Vagina (tissue), 2 donors: ENCODE measurements at regions not wholly inside any gene's neighbourhood (a gene's known extent, or its start where the extent isn't known, plus 50 kb on each side); places are given as distances from the start of the nearest gene placed in this dataset.

Experiments
- DNase-seq, 2 donors: peaks; one replicate each; pipeline ENCODE4 v3.0.0-alpha.2; 2017; ENCODE audit errors: extremely low spot score in 2 of 2
- H3K27ac ChIP-seq: fragments of 200-600 bp; sonication (generic); one replicate; pipeline ENCODE4 v1.5.1; 2019
- H3K27me3 ChIP-seq: fragments of 200-600 bp; sonication (generic); one replicate; pipeline ENCODE4 v1.5.1; 2019
- H3K36me3 ChIP-seq, 2 donors: fragments of 200-600 bp; sonication (generic); one replicate each; pipeline ENCODE4 v1.5.1; 2017 to 2019
- H3K4me1 ChIP-seq: fragments of 200-600 bp; sonication (generic); one replicate; pipeline ENCODE4 v1.5.1; 2019
- H3K4me3 ChIP-seq, 2 donors: fragments of 200-600 bp; sonication (generic); 1 replicate in 1 of 2; 2 replicates in 1 of 2; pipeline ENCODE4 v1.5.1; 2016 to 2019
- H3K9me3 ChIP-seq: fragments of 200-600 bp; sonication (generic); one replicate; pipeline ENCODE4 v1.5.1; 2019
- CTCF ChIP-seq, 3 experiments: fragments of 450-650 bp in 2 of 3; fragments of 200-600 bp in 1 of 3; sonication (generic) in 1 of 3; IDR thresholded peaks; one replicate each; pipeline ENCODE4 v1.5.1; 2017 to 2019; ENCODE audit warnings: antibody characterized with exemption in 3 of 3, mild to moderate bottlenecking in 2 of 3, moderate library complexity in 2 of 3
- POLR2A ChIP-seq, 2 donors: fragments of 450-650 bp; IDR thresholded peaks; one replicate each; pipeline ENCODE4 v1.6.1; 2017; ENCODE audit warnings: antibody characterized with exemption in 2 of 2, mild to moderate bottlenecking in 2 of 2, moderate library complexity in 2 of 2
- POLR2AphosphoS5 ChIP-seq, 2 donors: sonication (generic); formaldehyde crosslinking; IDR thresholded peaks; one replicate each; pipeline ENCODE4 v1.9.0; 2017; ENCODE audit warnings: antibody characterized with exemption in 2 of 2, mild to moderate bottlenecking in 2 of 2, low read depth in 1 of 2; ENCODE audit not compliant: insufficient read depth in 1 of 2
- intact Hi-C: fragments of 100-400 bp; cut with DNase I; formaldehyde crosslinking; loops from one replicate; pipeline ENCODE4 v1.15.1; 2023

- H3K4me3 ChIP-seq, result no peak overlapping the region
- DNase-seq, result no peak
- H3K4me1 ChIP-seq, result no peaks in the 10 kb centered on the region
- no peak overlapping the region for H3K27ac ChIP-seq
- H3K27me3 ChIP-seq, result no peaks in the 10 kb centered on the region
- no peaks in the 10 kb centered on the region for H3K36me3 ChIP-seq
- no peaks in the 10 kb centered on the region for H3K9me3 ChIP-seq
- TF ChIP-seq POLR2A (IDR thresholded peaks at IDR 0.05), result no peak
- no peak for TF ChIP-seq POLR2AphosphoS5 (IDR thresholded peaks at IDR 0.05; ENCODE audit: insufficient read depth in 1 of 2, low read depth in 1 of 2)
- TF ChIP-seq CTCF (IDR thresholded peaks at IDR 0.05), result no peak
- intact Hi-C loops, result no loop called here
These were observed 176.6 kb downstream of the KTN1 start for GRCh38 chr14:55756557-55756956.

GRCh38 chr14:55758796-55759195 is 178.8 kb downstream of the KTN1 start:
- H3K4me1 ChIP-seq, result no peaks in the 10 kb centered on the region
- H3K27me3 ChIP-seq, result no peaks in the 10 kb centered on the region
- H3K4me3 ChIP-seq, result no peak overlapping the region
- no peak for TF ChIP-seq POLR2A (IDR thresholded peaks at IDR 0.05)
- no peak for TF ChIP-seq CTCF (IDR thresholded peaks at IDR 0.05)
- no peak for TF ChIP-seq POLR2AphosphoS5 (IDR thresholded peaks at IDR 0.05; ENCODE audit: insufficient read depth in 1 of 2, low read depth in 1 of 2)
- H3K27ac ChIP-seq, result no peak overlapping the region
- intact Hi-C loops, result no loop called here
- H3K9me3 ChIP-seq, result no peaks in the 10 kb centered on the region
- no peaks in the 10 kb centered on the region for H3K36me3 ChIP-seq
- DNase-seq, result no peak

GRCh38 chr14:55760789-55761566 is 181.0 kb downstream of the KTN1 start:
- Histone ChIP-seq H3K27ac (no peak overlapping the region), H3K4me1 (no peaks in the 10 kb centered on the region), H3K9me3 (no peaks in the 10 kb centered on the region), H3K36me3 (no peaks in the 10 kb centered on the region), H3K4me3 (no peak overlapping the region), H3K27me3 (no peaks in the 10 kb centered on the region)
- DNase-seq, result no peak
- intact Hi-C loops, result no loop called here
- TF ChIP-seq CTCF (IDR thresholded peaks at IDR 0.05), result no peak
- TF ChIP-seq POLR2AphosphoS5 (IDR thresholded peaks at IDR 0.05; ENCODE audit: insufficient read depth in 1 of 2, low read depth in 1 of 2), result no peak

- H3K27me3 ChIP-seq, result no peaks in the 10 kb centered on the region
- no peak overlapping the region for H3K27ac ChIP-seq
- intact Hi-C loops, result no loop called here
- no peaks in the 10 kb centered on the region for H3K9me3 ChIP-seq
- no peaks in the 10 kb centered on the region for H3K36me3 ChIP-seq
- DNase-seq, result peak in 1 of 2 donors; percentile 20
- no peaks in the 10 kb centered on the region for H3K4me1 ChIP-seq
- TF ChIP-seq POLR2A (IDR thresholded peaks at IDR 0.05) (no peak), CTCF (IDR thresholded peaks at IDR 0.05) (no peak), POLR2AphosphoS5 (IDR thresholded peaks at IDR 0.05; ENCODE audit: insufficient read depth in 1 of 2, low read depth in 1 of 2) (no peak)
- no peak overlapping the region for H3K4me3 ChIP-seq
These were observed 181.6 kb downstream of the KTN1 start for GRCh38 chr14:55761651-55762050.

- Histone ChIP-seq H3K4me3 (no peak overlapping the region), H3K9me3 (no peaks in the 10 kb centered on the region), H3K27ac (no peak overlapping the region), H3K36me3 (no peaks in the 10 kb centered on the region), H3K27me3 (no peaks in the 10 kb centered on the region), H3K4me1 (no peaks in the 10 kb centered on the region)
- TF ChIP-seq CTCF (IDR thresholded peaks at IDR 0.05) (no peak), POLR2AphosphoS5 (IDR thresholded peaks at IDR 0.05; ENCODE audit: insufficient read depth in 1 of 2, low read depth in 1 of 2) (no peak), POLR2A (IDR thresholded peaks at IDR 0.05) (no peak)
- no peak for DNase-seq
- intact Hi-C loops, result no loop called here
These were observed 182.7 kb downstream of the KTN1 start for GRCh38 chr14:55762595-55763232.
